GM23338 (cell line): ENCODE measurements at regions not wholly inside any gene's neighbourhood (a gene's known extent, or its start where the extent isn't known, plus 50 kb on each side); places are given as distances from the start of the nearest gene placed in this dataset.

ENCODE experiments used
- ATAC-seq: fragments of 200-7000 bp; cut with Tn5 transposase; 3 replicates; pipeline ENCODE4 v1.9.1; 2020
- DNase-seq: peaks from one replicate; pipeline ENCODE4 v3.0.0-alpha.2; 2015; ENCODE audit warnings: low spot score
- H2AFZ ChIP-seq: fragments of 200-600 bp; sonication (generic); 2 replicates; pipeline ENCODE4 v1.8.0; 2016; ENCODE audit warnings: antibody characterized with exemption, mild to moderate bottlenecking, moderate library complexity
- H3F3A ChIP-seq: fragments of 200-600 bp; sonication (generic); replicated peaks from 2 replicates; pipeline ENCODE4 v1.8.0; 2017; ENCODE audit warnings: antibody characterized with exemption, mixed run types, low read depth
- H3K27ac ChIP-seq: fragments of 200-600 bp; sonication (generic); 2 replicates; pipeline ENCODE4 v1.6.1; 2016; ENCODE audit warnings: low read depth
- H3K27me3 ChIP-seq: fragments of 200-600 bp; sonication (generic); 2 replicates; pipeline ENCODE4 v1.8.0; 2016; ENCODE audit warnings: mild to moderate bottlenecking, mixed run types, moderate library complexity; ENCODE audit not compliant: insufficient read depth
- H3K36me3 ChIP-seq: fragments of 200-600 bp; sonication (generic); 2 replicates; pipeline ENCODE4 v1.8.0; 2016; ENCODE audit warnings: mild to moderate bottlenecking; ENCODE audit not compliant: insufficient read depth
- H3K4me1 ChIP-seq: fragments of 200-600 bp; sonication (generic); 2 replicates; pipeline ENCODE4 v1.8.0; 2016; ENCODE audit warnings: mild to moderate bottlenecking, moderate library complexity; ENCODE audit not compliant: insufficient read depth
- H3K4me2 ChIP-seq: fragments of 200-600 bp; sonication (generic); 2 replicates; pipeline ENCODE4 v1.7.1; 2017; ENCODE audit warnings: mixed run types
- H3K4me3 ChIP-seq: fragments of 200-600 bp; sonication (generic); 2 replicates; pipeline ENCODE4 v1.6.1; 2016; ENCODE audit warnings: mixed run types
- H3K79me2 ChIP-seq: fragments of 200-600 bp; sonication (generic); replicated peaks from 2 replicates; pipeline ENCODE4 v1.8.0; 2017; ENCODE audit warnings: mild to moderate bottlenecking; ENCODE audit not compliant: insufficient read depth
- H3K9me2 ChIP-seq: fragments of 200-600 bp; sonication (generic); 2 replicates; pipeline ENCODE4 v1.8.0; 2017; ENCODE audit not compliant: insufficient read depth
- H4K20me1 ChIP-seq: fragments of 200-600 bp; sonication (generic); replicated peaks from 2 replicates; pipeline ENCODE4 v1.8.0; 2017; ENCODE audit warnings: mild to moderate bottlenecking; ENCODE audit not compliant: insufficient read depth
- H3K27ac Mint-ChIP-seq: 2 replicates; pipeline ENCODE4 v1.8.0; 2020; ENCODE audit warnings: inconsistent platforms, mild to moderate bottlenecking, moderate library complexity, mixed read lengths
- H3K27me3 Mint-ChIP-seq: 3 replicates; pipeline ENCODE4 v1.8.0; 2022; ENCODE audit warnings: low read depth, mild to moderate bottlenecking, moderate library complexity, mixed read lengths, inconsistent platforms; ENCODE audit not compliant: insufficient read depth, poor library complexity
- H3K36me3 Mint-ChIP-seq: 3 replicates; pipeline ENCODE4 v1.8.0; 2021; ENCODE audit warnings: low read depth, mild to moderate bottlenecking, inconsistent platforms, moderate library complexity, mixed read lengths
- H3K4me1 Mint-ChIP-seq: 3 replicates; pipeline ENCODE4 v1.8.0; 2020; ENCODE audit warnings: mild to moderate bottlenecking, inconsistent platforms, mixed read lengths
- H3K4me3 Mint-ChIP-seq: 3 replicates; pipeline ENCODE4 v1.8.0; 2021; ENCODE audit warnings: moderate library complexity, mild to moderate bottlenecking, inconsistent platforms, mixed read lengths
- H3K9me3 Mint-ChIP-seq: 3 replicates; pipeline ENCODE4 v1.8.0; 2020; ENCODE audit warnings: moderate library complexity, mild to moderate bottlenecking, inconsistent platforms, mixed read lengths
- CREB1 ChIP-seq: fragments of 250-450 bp; sonication (Bioruptor Pico); IDR thresholded peaks from 2 replicates; pipeline ENCODE4 v1.5.0; 2020; ENCODE audit warnings: low read depth, mild to moderate bottlenecking, moderate library complexity
- ETS1 ChIP-seq: IDR thresholded peaks from 2 replicates; pipeline ENCODE4 v1.6.1; 2016; ENCODE audit warnings: antibody characterized with exemption
- EZH2 ChIP-seq: fragments of 200-600 bp; sonication (generic); IDR thresholded peaks from one replicate; pipeline ENCODE4 v1.8.0; 2017; ENCODE audit warnings: antibody characterized with exemption, mild to moderate bottlenecking, low read depth; ENCODE audit not compliant: unreplicated experiment
- JUNB ChIP-seq: IDR thresholded peaks from one replicate; pipeline ENCODE4 v1.6.1; 2016; ENCODE audit warnings: antibody characterized with exemption; ENCODE audit not compliant: unreplicated experiment
- NANOG ChIP-seq: IDR thresholded peaks from 2 replicates; pipeline ENCODE4 v1.6.1; 2016; ENCODE audit warnings: antibody characterized with exemption, borderline replicate concordance
- POLR2AphosphoS5 ChIP-seq: IDR thresholded peaks from 2 replicates; pipeline ENCODE4 v1.6.1; 2016; ENCODE audit warnings: antibody characterized with exemption, low read depth
- REST ChIP-seq: IDR thresholded peaks from one replicate; pipeline ENCODE4 v1.6.1; 2018; ENCODE audit warnings: antibody characterized with exemption; ENCODE audit not compliant: unreplicated experiment
- STAT1 ChIP-seq: IDR thresholded peaks from one replicate; pipeline ENCODE4 v1.6.1; 2016; ENCODE audit warnings: antibody characterized with exemption; ENCODE audit not compliant: unreplicated experiment
- ZNF114 ChIP-seq: fragments of 250-450 bp; sonication (Bioruptor Pico); IDR thresholded peaks from 2 replicates; pipeline ENCODE4 v1.5.0; 2020; ENCODE audit warnings: mild to moderate bottlenecking, moderate library complexity
- ZNF331 ChIP-seq: fragments of 250-450 bp; sonication (Bioruptor Pico); IDR thresholded peaks from 2 replicates; pipeline ENCODE4 v1.5.0; 2020; ENCODE audit warnings: low read depth, mild to moderate bottlenecking, moderate library complexity
- ZNF462 ChIP-seq: fragments of 250-450 bp; sonication (Bioruptor Pico); IDR thresholded peaks from 2 replicates; pipeline ENCODE4 v1.5.0; 2020; ENCODE audit warnings: mild to moderate bottlenecking, moderate library complexity

- no peaks in the 10 kb centered on the region for H3K27me3 ChIP-seq
- no peak for ATAC-seq
- no peak overlapping the region for H3K4me2 ChIP-seq
- no peaks in the 10 kb centered on the region for H4K20me1 ChIP-seq
- no peak for DNase-seq
- TF ChIP-seq JUNB: no peak
- TF ChIP-seq POLR2AphosphoS5: no peak
- no peak for TF ChIP-seq STAT1
- no peak for TF ChIP-seq ETS1
- TF ChIP-seq ZNF331 (CRISPR knock-in tag): no peak
- no peak for TF ChIP-seq ZNF462 (CRISPR knock-in tag)
- no peak for TF ChIP-seq NANOG
- no peak for TF ChIP-seq CREB1 (CRISPR knock-in tag)
- no peak for TF ChIP-seq EZH2
- TF ChIP-seq ZNF114 (CRISPR knock-in tag): no peak
- no peak for TF ChIP-seq REST
- no peaks in the 10 kb centered on the region for H3K79me2 ChIP-seq
- Mint-ChIP-seq H3K27me3 (no peaks in the 10 kb centered on the region), H3K4me1 (no peaks in the 10 kb centered on the region), H3K4me3 (no peak overlapping the region), H3K27ac (no peak overlapping the region), H3K36me3 (peaks cover 32% of the 10 kb centered on the region), H3K9me3 (peaks cover 95% of the 10 kb centered on the region)
- no peaks in the 10 kb centered on the region for H3K4me1 ChIP-seq
- peaks cover 12% of the 10 kb centered on the region; the same call in 1 of the 2 replicates for H3K36me3 ChIP-seq
- no peak overlapping the region for H3K4me3 ChIP-seq
- H3F3A ChIP-seq: no peaks in the 10 kb centered on the region
- H2AFZ ChIP-seq: no peak overlapping the region
- H3K27ac ChIP-seq: no peak overlapping the region
- H3K9me2 ChIP-seq: no peaks in the 10 kb centered on the region
Measured at GRCh38 chr1:4415476-4415875, 238.9 kb upstream of the AJAP1 start.
